ENCODE measurements at regions not wholly inside any gene's neighbourhood (a gene's known extent, or its start where the extent isn't known, plus 50 kb on each side); places are given as distances from the start of the nearest gene placed in this dataset.

GRCh38 chr5:86880344-86880743, 262.6 kb downstream of the COX7C start:
- ATAC-seq, result no peak

- ATAC-seq, result peak; percentile 80
Observed at GRCh38 chr5:86880785-86881492, 263.2 kb downstream of the COX7C start.

- no peak for ATAC-seq
Observed at GRCh38 chr5:86881493-86882090, 263.9 kb downstream of the COX7C start.

- no peak for ATAC-seq
Observed at GRCh38 chr5:86884608-86885007, 266.9 kb downstream of the COX7C start.

GRCh38 chr5:86885011-86885410, 267.3 kb downstream of the COX7C start:
- no peak for ATAC-seq

- no peak for ATAC-seq
Observed at GRCh38 chr5:86885489-86886230, 267.9 kb downstream of the COX7C start.

GRCh38 chr5:86890375-86890774, 272.6 kb downstream of the COX7C start:
- no peak for ATAC-seq

- no peak for ATAC-seq
Observed at GRCh38 chr5:86894056-86894455, 276.3 kb downstream of the COX7C start.

GRCh38 chr5:86896916-86897315, 279.2 kb downstream of the COX7C start:
- no peak for ATAC-seq

- no peak for ATAC-seq
Observed at GRCh38 chr5:86909418-86910295, 291.9 kb downstream of the COX7C start.

GRCh38 chr5:86917117-86917579, 299.4 kb downstream of the COX7C start:
- ATAC-seq, result no peak

- no peak for ATAC-seq
Observed at GRCh38 chr5:86918246-86918645, 300.5 kb downstream of the COX7C start.

GRCh38 chr5:86926033-86926432, 308.3 kb downstream of the COX7C start:
- no peak for ATAC-seq

- no peak for ATAC-seq
Observed at GRCh38 chr5:86929123-86929766, 311.5 kb downstream of the COX7C start.

GRCh38 chr5:86951761-86952160, 315.9 kb upstream of the RASA1 start:
- ATAC-seq, result no peak

- ATAC-seq, result no peak
Observed at GRCh38 chr5:86964889-86965288, 302.8 kb upstream of the RASA1 start.

- no peak for ATAC-seq
Observed at GRCh38 chr5:86968301-86968753, 299.4 kb upstream of the RASA1 start.

GRCh38 chr5:86970361-86970760, 297.3 kb upstream of the RASA1 start:
- ATAC-seq, result no peak

GRCh38 chr5:86971034-86971571, 296.6 kb upstream of the RASA1 start:
- no peak for ATAC-seq

GRCh38 chr5:86974955-86975354, 292.7 kb upstream of the RASA1 start:
- ATAC-seq, result no peak

GRCh38 chr5:86977190-86977589, 290.5 kb upstream of the RASA1 start:
- ATAC-seq, result no peak

GRCh38 chr5:86977808-86978207, 289.9 kb upstream of the RASA1 start:
- no peak for ATAC-seq
